Esophagus muscularis mucosa (tissue), 4 donors: ENCODE measurements at regions not wholly inside any gene's neighbourhood (a gene's known extent, or its start where the extent isn't known, plus 50 kb on each side); places are given as distances from the start of the nearest gene placed in this dataset.

ENCODE experiments used
- CTCF ChIP-seq, 3 experiments: fragments of 200-600 bp in 2 of 3; fragments of 450-650 bp in 1 of 3; sonication (generic) in 2 of 3; IDR thresholded peaks; one replicate each; pipeline ENCODE4 v1.5.1; 2017 to 2019; ENCODE audit warnings: antibody characterized with exemption in 3 of 3, mild to moderate bottlenecking in 2 of 3, moderate library complexity in 1 of 3
- EP300 ChIP-seq: sonication (generic); formaldehyde crosslinking; IDR thresholded peaks from one replicate; pipeline ENCODE4 v1.6.1; 2017; ENCODE audit warnings: antibody characterized with exemption
- POLR2A ChIP-seq: fragments of 450-650 bp; IDR thresholded peaks from one replicate; pipeline ENCODE4 v1.6.1; 2017; ENCODE audit warnings: antibody characterized with exemption, moderate library complexity, mild to moderate bottlenecking, low read depth

DNA sequence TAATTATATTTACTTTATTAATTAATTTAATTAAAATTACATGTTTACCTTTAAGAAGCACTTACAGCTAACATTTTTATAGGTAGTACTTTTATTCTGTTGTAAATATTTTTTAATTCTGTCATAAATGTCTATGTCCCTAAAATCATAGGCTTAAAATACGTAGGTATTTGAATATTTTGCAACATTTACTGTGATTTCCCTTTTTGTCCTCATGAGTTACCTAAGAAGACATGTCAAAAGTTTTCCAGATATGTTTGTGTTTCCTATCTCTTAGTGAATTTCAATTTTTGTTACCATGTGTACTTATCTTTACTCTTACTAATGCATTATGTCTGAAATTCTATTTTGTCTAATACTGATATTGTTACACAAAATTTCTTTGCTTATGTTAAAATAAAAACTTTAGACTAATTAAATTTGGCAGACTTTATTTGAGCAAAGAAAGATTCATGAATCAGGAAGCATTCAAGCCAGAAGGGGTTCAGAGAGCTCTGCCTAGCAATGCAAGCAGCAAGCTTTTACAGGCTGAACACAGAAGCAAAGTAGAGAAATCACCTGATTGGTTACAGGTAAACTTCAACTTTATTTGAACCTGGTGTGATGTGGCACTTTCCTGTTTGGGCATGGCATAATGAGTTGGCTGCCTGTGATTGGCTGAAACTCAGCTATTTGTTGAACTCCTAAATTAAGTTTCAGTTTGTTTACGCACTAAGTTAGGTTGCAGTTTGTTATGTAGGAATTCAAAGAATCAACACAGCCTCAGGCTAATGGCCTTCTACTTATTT is 123.2 kb upstream of the TMEM170B start:
- TF ChIP-seq CTCF (IDR thresholded peaks at IDR 0.05) (no peak), EP300 (no peak), POLR2A (no peak)
